Fibroblast of villous mesenchyme (primary cell): ENCODE measurements at regions not wholly inside any gene's neighbourhood (a gene's known extent, or its start where the extent isn't known, plus 50 kb on each side); places are given as distances from the start of the nearest gene placed in this dataset.
"Not testable (repeated sequence)": the region's sequence is repeated elsewhere in the genome, so short reads cannot be mapped to it uniquely, and the experiment has no call there.

Experiments used
- DNase-seq: peaks from one replicate; pipeline ENCODE4 v3.0.0-alpha.2; 2010; ENCODE audit warnings: low read depth
- H3K4me3 ChIP-seq: 2 replicates; pipeline ENCODE4 v1.5.1; 2011; ENCODE audit warnings: low read depth, mild to moderate bottlenecking, low read length
- TF ChIP-seq, protein P1 (sequence below): IDR thresholded peaks from 2 replicates; pipeline ENCODE4 v1.5.1; 2012; ENCODE audit warnings: low read depth, mild to moderate bottlenecking, low read length; ENCODE audit not compliant: insufficient read depth

- TF ChIP-seq, protein P1, sequence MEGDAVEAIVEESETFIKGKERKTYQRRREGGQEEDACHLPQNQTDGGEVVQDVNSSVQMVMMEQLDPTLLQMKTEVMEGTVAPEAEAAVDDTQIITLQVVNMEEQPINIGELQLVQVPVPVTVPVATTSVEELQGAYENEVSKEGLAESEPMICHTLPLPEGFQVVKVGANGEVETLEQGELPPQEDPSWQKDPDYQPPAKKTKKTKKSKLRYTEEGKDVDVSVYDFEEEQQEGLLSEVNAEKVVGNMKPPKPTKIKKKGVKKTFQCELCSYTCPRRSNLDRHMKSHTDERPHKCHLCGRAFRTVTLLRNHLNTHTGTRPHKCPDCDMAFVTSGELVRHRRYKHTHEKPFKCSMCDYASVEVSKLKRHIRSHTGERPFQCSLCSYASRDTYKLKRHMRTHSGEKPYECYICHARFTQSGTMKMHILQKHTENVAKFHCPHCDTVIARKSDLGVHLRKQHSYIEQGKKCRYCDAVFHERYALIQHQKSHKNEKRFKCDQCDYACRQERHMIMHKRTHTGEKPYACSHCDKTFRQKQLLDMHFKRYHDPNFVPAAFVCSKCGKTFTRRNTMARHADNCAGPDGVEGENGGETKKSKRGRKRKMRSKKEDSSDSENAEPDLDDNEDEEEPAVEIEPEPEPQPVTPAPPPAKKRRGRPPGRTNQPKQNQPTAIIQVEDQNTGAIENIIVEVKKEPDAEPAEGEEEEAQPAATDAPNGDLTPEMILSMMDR, result peak; percentile 16
- no peak overlapping the region for H3K4me3 ChIP-seq
- DNase-seq, result no peak
Measured at GRCh38 chr10:91745090-91745831, 53.0 kb upstream of the TNKS2 start.

- TF ChIP-seq, protein P1, result no peak
- DNase-seq, result no peak
- H3K4me3 ChIP-seq, result no peak overlapping the region
Measured at GRCh38 chr10:91743465-91743864, 54.8 kb upstream of the TNKS2 start.

- DNase-seq, result peak; percentile 11
- no peak overlapping the region for H3K4me3 ChIP-seq
- TF ChIP-seq, protein P1, result no peak
Measured at GRCh38 chr10:91742229-91742628, 56.0 kb upstream of the TNKS2 start.

GRCh38 chr10:91741356-91741755, 56.9 kb upstream of the TNKS2 start:
- TF ChIP-seq, protein P1, result no peak
- H3K4me3 ChIP-seq, result no peak overlapping the region
- DNase-seq, result no peak

DNA sequence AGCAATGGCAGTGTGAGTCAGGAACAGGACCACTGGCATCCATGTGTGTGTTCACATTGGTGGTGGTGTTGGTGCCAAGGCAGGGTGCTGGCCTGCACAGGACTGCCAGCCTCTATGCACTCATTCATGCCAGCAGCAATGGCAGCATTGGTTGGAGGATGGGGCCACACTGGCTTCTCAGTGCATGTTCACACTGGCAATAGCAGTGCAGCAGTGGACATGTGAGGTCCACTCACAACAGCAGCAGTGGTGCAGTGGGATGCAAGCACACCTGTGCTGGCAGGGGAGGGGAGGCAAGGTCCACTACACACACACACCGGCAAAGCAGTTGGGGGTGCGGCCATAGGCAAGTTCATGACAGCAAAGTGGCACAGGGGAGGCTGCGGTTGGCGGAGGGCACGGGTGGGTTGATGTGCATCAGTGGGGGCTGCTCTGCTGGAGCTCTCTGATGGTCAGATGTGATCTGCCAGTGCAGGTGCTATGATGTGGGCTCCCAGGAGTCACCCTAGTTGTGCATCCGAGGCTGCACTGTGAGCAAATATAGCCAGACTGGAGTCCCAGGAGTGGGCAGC, 57.8 kb upstream of the TNKS2 start:
- TF ChIP-seq, protein P1, result no peak
- no peak for DNase-seq
- no peak overlapping the region for H3K4me3 ChIP-seq

DNA sequence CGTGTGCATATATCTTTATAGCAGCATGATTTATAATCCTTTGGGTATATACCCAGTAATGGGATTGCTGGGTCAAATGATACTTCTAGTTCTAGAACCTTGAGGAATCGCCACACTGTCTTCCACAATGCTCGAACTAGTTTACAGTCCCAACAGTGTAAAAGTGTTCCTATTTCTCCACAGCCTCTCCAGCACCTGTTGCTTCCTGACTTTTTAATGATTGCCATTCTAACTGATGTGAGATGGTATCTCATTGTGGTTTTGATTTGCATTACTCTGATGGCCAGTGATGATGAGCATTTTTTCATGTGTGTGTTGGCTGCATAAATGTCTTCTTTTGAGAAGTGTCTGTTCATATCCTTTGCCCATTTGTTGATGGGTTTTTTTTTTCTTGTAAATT, 66.0 kb upstream of the TNKS2 start:
- not testable (repeated sequence) for H3K4me3 ChIP-seq, DNase-seq

DNA sequence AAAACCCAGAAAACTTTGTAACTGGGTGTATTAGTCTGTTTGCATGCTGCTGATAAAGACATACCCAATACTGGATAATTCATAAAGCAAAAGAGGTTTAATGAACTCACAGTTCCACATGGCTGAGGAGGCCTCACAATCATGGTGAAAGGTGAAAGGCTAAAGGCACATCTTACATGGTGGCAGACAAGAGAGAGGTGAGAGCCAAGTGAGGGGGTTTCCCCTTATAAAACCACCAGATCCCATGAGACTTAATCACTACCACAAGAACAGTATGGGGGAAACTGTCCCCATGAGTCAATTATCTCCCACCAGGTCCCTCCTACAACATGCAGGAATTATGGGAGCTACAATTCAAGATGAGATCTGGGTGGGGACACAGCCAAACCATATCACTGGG, 68.9 kb upstream of the TNKS2 start:
- H3K4me3 ChIP-seq, DNase-seq: not testable (repeated sequence)

DNA sequence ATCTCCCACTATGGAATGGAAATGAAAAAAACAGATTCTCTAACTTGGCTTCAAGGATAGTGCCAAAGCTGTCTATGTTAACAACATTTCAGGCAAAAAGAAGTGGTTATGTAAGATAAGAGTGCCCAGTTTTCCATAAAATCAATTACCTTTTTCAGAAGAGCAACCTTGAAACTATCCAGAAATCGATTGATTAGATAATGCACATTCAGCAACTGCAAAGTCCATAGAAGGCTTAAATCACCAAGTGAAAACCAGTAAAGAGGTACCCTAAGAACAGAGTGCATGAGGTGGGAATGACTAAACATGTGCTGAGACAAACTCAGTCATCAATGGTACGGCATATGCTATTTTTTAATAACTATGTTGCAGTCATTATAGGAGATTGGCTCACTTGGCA, 71.9 kb upstream of the TNKS2 start:
- no peak for DNase-seq
- TF ChIP-seq, protein P1, result no peak
- H3K4me3 ChIP-seq, result no peak overlapping the region
